ENCODE measurements at regions not wholly inside any gene's neighbourhood (a gene's known extent, or its start where the extent isn't known, plus 50 kb on each side); places are given as distances from the start of the nearest gene placed in this dataset.
A peak's percentile ranks its signal among the peaks of the same experiment; 100 is the strongest.

GRCh38 chr4:54548098-54548620 lies 109.6 kb upstream of the KIT start:
- no peak overlapping the region for H3K4me2 ChIP-seq
- no peaks in the 10 kb centered on the region for H3K36me3 Mint-ChIP-seq
- H3K27ac Mint-ChIP-seq, result no peak overlapping the region
- peaks cover 8% of the 10 kb centered on the region for H3K4me1 ChIP-seq
- H3K27me3 Mint-ChIP-seq (ENCODE audit: insufficient read depth, low read depth), result peaks cover 11% of the 10 kb centered on the region
- peaks cover 12% of the 10 kb centered on the region for H3K4me1 Mint-ChIP-seq
- H3F3A ChIP-seq (ENCODE audit: low read depth), result peaks cover 3% of the 10 kb centered on the region
- no peak overlapping the region for H3K9ac ChIP-seq
- TF ChIP-seq CTCF (IDR thresholded peaks at IDR 0.05) (no peak), EZH2 (IDR thresholded peaks at IDR 0.05) (no peak)
- H3K79me2 ChIP-seq (ENCODE audit: low read depth), result no peaks in the 10 kb centered on the region
- DNase-seq (ENCODE audit: low spot score), result no peak
- no peak overlapping the region for H3K4me3 Mint-ChIP-seq
- no peaks in the 10 kb centered on the region for H3K9me3 ChIP-seq (ENCODE audit: low read depth)
- H3K9me3 Mint-ChIP-seq, result no peaks in the 10 kb centered on the region
- H4K20me1 ChIP-seq (ENCODE audit: low read depth), result no peaks in the 10 kb centered on the region
- H3K27ac ChIP-seq, result no peak overlapping the region
- H2AFZ ChIP-seq (replicated peaks), result no peak overlapping the region
- H3K4me3 ChIP-seq, result no peak overlapping the region
- no peaks in the 10 kb centered on the region for H3K36me3 ChIP-seq
- H3K27me3 ChIP-seq, result no peaks in the 10 kb centered on the region

GRCh38 chr4:54548831-54549460 lies 108.8 kb upstream of the KIT start:
- Mint-ChIP-seq H3K27me3 (ENCODE audit: insufficient read depth, low read depth) (peaks cover 6% of the 10 kb centered on the region), H3K36me3 (no peaks in the 10 kb centered on the region), H3K9me3 (no peaks in the 10 kb centered on the region), H3K27ac (no peak overlapping the region), H3K4me3 (no peak overlapping the region), H3K4me1 (peaks cover 10% of the 10 kb centered on the region)
- H3K9ac ChIP-seq, result no peak overlapping the region
- no peaks in the 10 kb centered on the region for H3K79me2 ChIP-seq (ENCODE audit: low read depth)
- H3K36me3 ChIP-seq, result no peaks in the 10 kb centered on the region
- H3K4me3 ChIP-seq, result no peak overlapping the region
- no peak for DNase-seq (ENCODE audit: low spot score)
- no peak overlapping the region for H3K4me2 ChIP-seq
- H3K27ac ChIP-seq, result no peak overlapping the region
- no peaks in the 10 kb centered on the region for H4K20me1 ChIP-seq (ENCODE audit: low read depth)
- no peaks in the 10 kb centered on the region for H3F3A ChIP-seq (ENCODE audit: low read depth)
- H3K27me3 ChIP-seq, result no peaks in the 10 kb centered on the region
- H2AFZ ChIP-seq (replicated peaks), result no peak overlapping the region
- TF ChIP-seq EZH2phosphoT487 (IDR thresholded peaks at IDR 0.05) (no peak), CTCF (IDR thresholded peaks at IDR 0.05) (no peak)
- peaks cover 4% of the 10 kb centered on the region for H3K4me1 ChIP-seq
- H3K9me3 ChIP-seq (ENCODE audit: low read depth), result no peaks in the 10 kb centered on the region

- H4K20me1 ChIP-seq (ENCODE audit: low read depth), result no peaks in the 10 kb centered on the region
- DNase-seq (ENCODE audit: low spot score), result peak; percentile 15
- no peak overlapping the region for H3K4me2 ChIP-seq
- TF ChIP-seq EZH2phosphoT487 (IDR thresholded peaks at IDR 0.05) (no peak), EZH2 (IDR thresholded peaks at IDR 0.05) (no peak), CTCF (IDR thresholded peaks at IDR 0.05) (no peak)
- no peaks in the 10 kb centered on the region for H3K4me1 ChIP-seq
- H3F3A ChIP-seq (ENCODE audit: low read depth), result no peaks in the 10 kb centered on the region
- no peaks in the 10 kb centered on the region for H3K27me3 ChIP-seq
- H3K9me3 ChIP-seq (ENCODE audit: low read depth), result no peaks in the 10 kb centered on the region
- H2AFZ ChIP-seq (replicated peaks), result no peak overlapping the region
- H3K36me3 Mint-ChIP-seq, result no peaks in the 10 kb centered on the region
- no peaks in the 10 kb centered on the region for H3K36me3 ChIP-seq
- H3K4me1 Mint-ChIP-seq, result peaks cover 7% of the 10 kb centered on the region
- no peak overlapping the region for H3K4me3 Mint-ChIP-seq
- H3K27ac Mint-ChIP-seq, result no peak overlapping the region
- H3K79me2 ChIP-seq (ENCODE audit: low read depth), result no peaks in the 10 kb centered on the region
- H3K9me3 Mint-ChIP-seq, result no peaks in the 10 kb centered on the region
- no peak overlapping the region for H3K9ac ChIP-seq
- no peak overlapping the region for H3K27ac ChIP-seq
- H3K27me3 Mint-ChIP-seq (ENCODE audit: insufficient read depth, low read depth), result peaks cover 3% of the 10 kb centered on the region
- no peak overlapping the region for H3K4me3 ChIP-seq
Measured at GRCh38 chr4:54550395-54551171, 107.2 kb upstream of the KIT start.

All from neural progenitor cell (in vitro differentiated cells).